M059J (cell line): ENCODE measurements at regions not wholly inside any gene's neighbourhood (a gene's known extent, or its start where the extent isn't known, plus 50 kb on each side); places are given as distances from the start of the nearest gene placed in this dataset.
A peak's percentile ranks its signal among the peaks of the same experiment; 100 is the strongest.
"Not testable (repeated sequence)": the region's sequence is repeated elsewhere in the genome, so short reads cannot be mapped to it uniquely, and the experiment has no call there.

Experiments used
- DNase-seq: peaks from one replicate; pipeline ENCODE4 v3.0.0-alpha.2; 2012; ENCODE audit warnings: low read depth

GRCh38 chr10:129063877-129064276, 403.2 kb upstream of the MGMT start:
- DNase-seq: no peak

GRCh38 chr10:129066529-129066928, 400.5 kb upstream of the MGMT start:
- not testable (repeated sequence) for DNase-seq

- DNase-seq: not testable (repeated sequence)
Observed at GRCh38 chr10:129071411-129071810, 395.6 kb upstream of the MGMT start.

GRCh38 chr10:129074939-129075338, 392.1 kb upstream of the MGMT start:
- DNase-seq: no peak

GRCh38 chr10:129075508-129075907, 391.5 kb upstream of the MGMT start:
- DNase-seq: no peak

GRCh38 chr10:129075927-129076326, 391.1 kb upstream of the MGMT start:
- DNase-seq: no peak

GRCh38 chr10:129078346-129078745, 388.7 kb upstream of the MGMT start:
- no peak for DNase-seq

- no peak for DNase-seq
Observed at GRCh38 chr10:129078746-129079145, 388.3 kb upstream of the MGMT start.

- DNase-seq: no peak
Observed at GRCh38 chr10:129079705-129080104, 387.3 kb upstream of the MGMT start.

GRCh38 chr10:129085811-129086210, 381.2 kb upstream of the MGMT start:
- no peak for DNase-seq

GRCh38 chr10:129089341-129089740, 377.7 kb upstream of the MGMT start:
- no peak for DNase-seq

GRCh38 chr10:129090165-129090564, 376.9 kb upstream of the MGMT start:
- no peak for DNase-seq

- no peak for DNase-seq
Observed at GRCh38 chr10:129090618-129091366, 376.2 kb upstream of the MGMT start.

GRCh38 chr10:129093641-129094040, 373.4 kb upstream of the MGMT start:
- no peak for DNase-seq

GRCh38 chr10:129094233-129094632, 372.8 kb upstream of the MGMT start:
- DNase-seq: no peak

GRCh38 chr10:129094861-129095260, 372.2 kb upstream of the MGMT start:
- no peak for DNase-seq

GRCh38 chr10:129095680-129096064, 371.4 kb upstream of the MGMT start:
- no peak for DNase-seq

GRCh38 chr10:129096065-129096984, 370.7 kb upstream of the MGMT start:
- DNase-seq: peak; percentile 12

GRCh38 chr10:129097776-129098330, 369.2 kb upstream of the MGMT start:
- DNase-seq: no peak

- DNase-seq: no peak
Observed at GRCh38 chr10:129098517-129098916, 368.5 kb upstream of the MGMT start.

GRCh38 chr10:129099486-129099885, 367.6 kb upstream of the MGMT start:
- no peak for DNase-seq

- no peak for DNase-seq
Observed at GRCh38 chr10:129099992-129100391, 367.0 kb upstream of the MGMT start.
